HepG2 (cell line): ENCODE measurements at regions not wholly inside any gene's neighbourhood (a gene's known extent, or its start where the extent isn't known, plus 50 kb on each side); places are given as distances from the start of the nearest gene placed in this dataset.

Source experiments
- ATAC-seq: fragments of 200-7000 bp; cut with Tn5 transposase; 3 replicates; pipeline ENCODE4 v1.9.1; 2020; ENCODE audit warnings: mild to moderate bottlenecking, moderate library complexity
- BruUV-seq: library from RNA; stranded (reverse); fragments of 400-500 nt; replicated peaks from 2 replicates; lab custom pipeline; 2021; lab: Mats Ljungman, UMichigan
- CTCF ChIA-PET: fragments of 300-600 bp; formaldehyde crosslinking; extraction: SDS; loops from one replicate; lab custom pipeline; 2021; ENCODE audit warnings: low total read pairs, inconsistent platforms, low intra/inter-chr PET ratio; lab: Yijun Ruan, JAX
- POLR2A ChIA-PET: fragments of 350-600 bp; sonication (Branson Sonifier 250); formaldehyde crosslinking; loops from one replicate; lab custom pipeline; 2020; ENCODE audit warnings: antibody characterized with exemption, inconsistent platforms; lab: Yijun Ruan, JAX
- DNase-seq: peaks from one replicate; pipeline ENCODE4 v3.0.0-alpha.2; 2015; ENCODE audit warnings: low spot score
- FAIRE-seq: peaks from 3 replicates; lab custom pipeline; 2011; peaks lifted over from hg19 to GRCh38; lab: Jason Lieb, UNC
- H2AFZ ChIP-seq: one replicate; pipeline ENCODE4 v1.6.1; 2011; ENCODE audit warnings: low read length, inconsistent platforms
- H3K27ac ChIP-seq: fragments of 300-600 bp; 3 replicates; pipeline ENCODE4 v1.8.0; 2011; ENCODE audit warnings: mixed run types, mild to moderate bottlenecking, mixed read lengths, low read length, inconsistent platforms; ENCODE audit not compliant: insufficient read depth; ENCODE audit errors: extremely low read length
- H3K27me3 ChIP-seq, 2 experiments: fragments of 200-600 bp in 1 of 2; 2 replicates in 1 of 2; 3 replicates in 1 of 2; pipeline versions ENCODE4 v1.6.0 to v1.8.0; 2011; ENCODE audit warnings: low read length in 2 of 2, mild to moderate bottlenecking in 2 of 2, moderate library complexity in 2 of 2, inconsistent platforms in 1 of 2; ENCODE audit not compliant: insufficient read depth in 2 of 2, control insufficient read depth in 1 of 2
- H3K36me3 ChIP-seq, 2 experiments: fragments of 200-600 bp in 1 of 2; replicated peaks in 1 of 2; 2 replicates in 1 of 2; 3 replicates in 1 of 2; pipeline versions ENCODE4 v1.5.1 to v1.8.0; 2011; ENCODE audit warnings: low read length in 2 of 2, inconsistent platforms in 1 of 2; ENCODE audit not compliant: insufficient read depth in 2 of 2, control insufficient read depth in 1 of 2
- H3K4me1 ChIP-seq: 2 replicates; pipeline ENCODE4 v1.5.1; 2012; ENCODE audit warnings: low read length, inconsistent platforms; ENCODE audit not compliant: insufficient read depth
- H3K4me2 ChIP-seq: 2 replicates; pipeline ENCODE4 v1.6.0; 2011; ENCODE audit warnings: low read depth, low read length, inconsistent platforms
- H3K4me3 ChIP-seq, 3 experiments: fragments of 200-600 bp in 1 of 3; sonication (generic), shearing (Covaris generic) in 1 of 3; replicated peaks in 1 of 3; 2 replicates each; pipeline ENCODE4 v1.5.1; 2011 to 2016; ENCODE audit warnings: low read length in 3 of 3, inconsistent platforms in 2 of 3, low read depth in 2 of 3, mild to moderate bottlenecking in 2 of 3, control low read depth in 1 of 3, mixed read lengths in 1 of 3; ENCODE audit not compliant: insufficient read depth in 1 of 3
- H3K79me2 ChIP-seq: one replicate; pipeline ENCODE4 v1.6.1; 2011; ENCODE audit warnings: low read length, inconsistent platforms; ENCODE audit not compliant: insufficient read depth
- H3K9ac ChIP-seq: 2 replicates; pipeline ENCODE4 v1.6.0; 2011; ENCODE audit warnings: mild to moderate bottlenecking, low read depth, low read length, inconsistent platforms; ENCODE audit not compliant: insufficient read depth
- H3K9me3 ChIP-seq: 2 replicates; pipeline ENCODE4 v1.5.1; 2012; ENCODE audit warnings: mild to moderate bottlenecking, low read length
- H4K20me1 ChIP-seq: 2 replicates; pipeline ENCODE4 v1.6.0; 2011; ENCODE audit warnings: inconsistent platforms, mild to moderate bottlenecking, low read length, moderate library complexity; ENCODE audit not compliant: insufficient read depth
- ATM ChIP-seq: fragments of 450-650 bp; IDR thresholded peaks from 2 replicates; pipeline ENCODE4 v1.7.1; 2017; ENCODE audit warnings: mild to moderate bottlenecking, borderline replicate concordance
- BHLHE40 ChIP-seq: IDR thresholded peaks from 2 replicates; pipeline ENCODE4 v1.6.1; 2011; ENCODE audit warnings: low read length, improper control_type of control experiment
- FOSL2 ChIP-seq: sonication (generic); formaldehyde crosslinking; IDR thresholded peaks from 2 replicates; pipeline ENCODE4 v1.4.0; 2020; ENCODE audit warnings: missing genetic modification reagents
- HNRNPLL ChIP-seq: fragments of 200-400 bp; formaldehyde crosslinking; IDR thresholded peaks from 2 replicates; pipeline ENCODE4 v1.6.1; 2017; ENCODE audit warnings: mild to moderate bottlenecking, low read depth, low read length; ENCODE audit not compliant: poor library complexity, severe bottlenecking
- MAFK ChIP-seq, 2 experiments: IDR thresholded peaks in 1 of 2; conservative IDR thresholded peaks in 1 of 2; 2 replicates each; pipeline ENCODE4 v1.6.1; 2011; ENCODE audit warnings: improper control_type of control experiment in 2 of 2, low read length in 2 of 2
- NR2F1 ChIP-seq, 2 experiments: fragments of 450-650 bp in 1 of 2; formaldehyde crosslinking in 1 of 2; IDR thresholded peaks; 2 replicates each; pipeline versions ENCODE4 v1.5.0 to v1.6.1; 2016 to 2020; ENCODE audit warnings: mild to moderate bottlenecking in 1 of 2, missing compliant biosample characterization in 1 of 2, missing genetic modification reagents in 1 of 2, moderate library complexity in 1 of 2
- PHF20 ChIP-seq: sonication (generic); formaldehyde crosslinking; IDR thresholded peaks from 2 replicates; pipeline ENCODE4 v1.5.0; 2020; ENCODE audit warnings: mild to moderate bottlenecking, missing genetic modification reagents
- ZNF280B ChIP-seq: sonication (generic); formaldehyde crosslinking; IDR thresholded peaks from 2 replicates; pipeline ENCODE4 v1.5.0; 2020; ENCODE audit warnings: missing genetic modification reagents, mild to moderate bottlenecking, borderline replicate concordance
- ZNF407 ChIP-seq: sonication (generic); formaldehyde crosslinking; IDR thresholded peaks from one replicate; pipeline ENCODE4 v1.5.1; 2020; ENCODE audit warnings: mild to moderate bottlenecking, missing genetic modification reagents; ENCODE audit errors: not compliant biosample characterization
- WGBS: methylation state at CpG from one replicate; pipeline ENCODE4 v1.1.6; 2017; ENCODE audit warnings: low lambda C conversion rate; 5-methylcytosine and 5-hydroxymethylcytosine counted together
- in situ Hi-C: cut with HindIII; loops from 2 replicates; pipeline ENCODE4 v1.10.0; 2017; ENCODE audit warnings: low pct_unique_long_range_greater_than_20kb; ENCODE audit not compliant: extremely low pct_ligation_motif_present
- intact Hi-C: fragments of 100-400 bp; cut with micrococcal nuclease; formaldehyde crosslinking; loops from one replicate; pipeline ENCODE4 v1.10.0; 2022; ENCODE audit not compliant: unreplicated experiment

- no peak overlapping the region for H3K27ac ChIP-seq
- no peak for FAIRE-seq
Measured at GRCh38 chr2:235358981-235359471, 134.8 kb upstream of the AGAP1 start.

GRCh38 chr2:235360446-235360845, 133.4 kb upstream of the AGAP1 start:
- Histone ChIP-seq H4K20me1 (no peaks in the 10 kb centered on the region), H3K36me3 (no peaks in the 10 kb centered on the region), H3K27ac (no peak overlapping the region), H3K9ac (no peak overlapping the region), H3K4me3 (no peak overlapping the region), H3K9me3 (no peaks in the 10 kb centered on the region), H3K27me3 (peaks cover 2 to 70% of the 10 kb centered on the region in 2 experiments; a peak in 4 of 5 replicates), H3K79me2 (no peaks in the 10 kb centered on the region), H3K4me1 (no peaks in the 10 kb centered on the region), H3K4me2 (no peak overlapping the region), H2AFZ (no peak overlapping the region)
- in situ Hi-C loops: no loop called here
- POLR2A ChIA-PET: no interaction called here
- 34% methylated on average over 4 of the region's 4 CpGs for WGBS
- no peak for FAIRE-seq
- DNase-seq: no peak
- intact Hi-C loops: no loop called here
- CTCF ChIA-PET: no interaction called here
- ATAC-seq: no peak
- BruUV-seq: no TSS peak
- no peak for TF ChIP-seq MAFK (conservative IDR thresholded peaks at IDR 0.05 in 1 of 2, IDR thresholded peaks at IDR 0.05 in 1 of 2; ENCODE audit: low read length in 2 of 2)
- TF ChIP-seq ZNF280B (CRISPR knock-in tag): no peak
- TF ChIP-seq HNRNPLL: no peak
- TF ChIP-seq ZNF407 (CRISPR knock-in tag): no peak
- TF ChIP-seq PHF20 (CRISPR knock-in tag): no peak
- TF ChIP-seq NR2F1 (CRISPR knock-in tag; IDR thresholded peaks at IDR 0.05): no peak

More at GRCh38 chr2:235358981-235359471, 134.8 kb upstream of the AGAP1 start:
- Histone ChIP-seq H3K4me3 (no peak overlapping the region), H3K36me3 (no peaks in the 10 kb centered on the region), H3K27me3 (peaks cover 2 to 71% of the 10 kb centered on the region in 2 experiments; a peak in 4 of 5 replicates), H3K4me1 (no peaks in the 10 kb centered on the region), H3K79me2 (no peaks in the 10 kb centered on the region), H4K20me1 (no peaks in the 10 kb centered on the region), H2AFZ (no peak overlapping the region), H3K9me3 (no peaks in the 10 kb centered on the region), H3K4me2 (no peak overlapping the region), H3K9ac (no peak overlapping the region)
- TF ChIP-seq FOSL2 (CRISPR knock-in tag) (0 out of 2 replicates have a peak, but pooled peaks have one; percentile 7), ATM (no peak), BHLHE40 (peak; percentile 52; the same call in 1 of the 2 replicates)
- in situ Hi-C loops: no loop called here
- POLR2A ChIA-PET: no interaction called here
- 11% methylated on average over 8 of the region's 9 CpGs for WGBS
- ATAC-seq (no peak), DNase-seq (no peak)
- intact Hi-C loops: no loop called here
- no TSS peak for BruUV-seq
- CTCF ChIA-PET: no interaction called here
